WTC11 (cell line): ENCODE measurements at regions not wholly inside any gene's neighbourhood (a gene's known extent, or its start where the extent isn't known, plus 50 kb on each side); places are given as distances from the start of the nearest gene placed in this dataset.

Source experiments
- ATAC-seq: fragments of 200-7000 bp; cut with Tn5 transposase; 2 replicates; pipeline ENCODE4 v1.10.0; 2021; ENCODE audit warnings: mild to moderate bottlenecking, moderate library complexity
- CTCF ChIA-PET: fragments of 300-600 bp; sonication (Branson Sonifier 250); formaldehyde crosslinking; loops from one replicate; lab custom pipeline; 2021; ENCODE audit warnings: antibody characterized with exemption; lab: Charles Lee
- POLR2A ChIA-PET: fragments of 350-600 bp; sonication (Branson Sonifier 250); formaldehyde crosslinking; loops from one replicate; lab custom pipeline; 2021; ENCODE audit warnings: antibody characterized with exemption; lab: Charles Lee
- DNase-seq: peaks from one replicate; pipeline ENCODE4 v3.0.0; 2021; ENCODE audit warnings: low spot score
- H3K27ac Mint-ChIP-seq: 2 replicates; pipeline ENCODE4 v1.8.0; 2021; ENCODE audit warnings: mixed read lengths
- H3K27me3 Mint-ChIP-seq: 2 replicates; pipeline ENCODE4 v1.8.0; 2021; ENCODE audit warnings: low read depth, mild to moderate bottlenecking, moderate library complexity, mixed read lengths
- H3K36me3 Mint-ChIP-seq: 2 replicates; pipeline ENCODE4 v1.8.0; 2021; ENCODE audit warnings: mixed read lengths
- H3K4me1 Mint-ChIP-seq: 2 replicates; pipeline ENCODE4 v1.8.0; 2022; ENCODE audit warnings: mixed read lengths
- H3K4me3 Mint-ChIP-seq: 2 replicates; pipeline ENCODE4 v1.8.0; 2021; ENCODE audit warnings: mild to moderate bottlenecking, moderate library complexity, mixed read lengths
- H3K9me3 Mint-ChIP-seq: 2 replicates; pipeline ENCODE4 v1.8.0; 2021; ENCODE audit warnings: mixed read lengths
- AFF4 ChIP-seq: sonication (generic); formaldehyde crosslinking; IDR thresholded peaks from 2 replicates; pipeline ENCODE4 v1.8.1; 2023; ENCODE audit warnings: mild to moderate bottlenecking, missing genetic modification reagents, borderline replicate concordance
- ATF1 ChIP-seq: sonication (generic); formaldehyde crosslinking; IDR thresholded peaks from 2 replicates; pipeline ENCODE4 v1.8.1; 2023; ENCODE audit warnings: mild to moderate bottlenecking, moderate library complexity, missing genetic modification reagents
- ATF2 ChIP-seq: sonication (generic); formaldehyde crosslinking; IDR thresholded peaks from 2 replicates; pipeline ENCODE4 v1.8.1; 2022; ENCODE audit warnings: low read depth, missing genetic modification reagents, borderline replicate concordance
- ATF6 ChIP-seq: sonication (generic); formaldehyde crosslinking; IDR thresholded peaks from 2 replicates; pipeline ENCODE4 v1.8.1; 2023; ENCODE audit warnings: mild to moderate bottlenecking, missing genetic modification reagents
- E2F4 ChIP-seq: sonication (generic); formaldehyde crosslinking; IDR thresholded peaks from 2 replicates; pipeline ENCODE4 v1.8.1; 2022; ENCODE audit warnings: low read depth, mild to moderate bottlenecking, moderate library complexity, missing genetic modification reagents, borderline replicate concordance
- ELF4 ChIP-seq: sonication (generic); formaldehyde crosslinking; IDR thresholded peaks from 2 replicates; pipeline ENCODE4 v1.8.1; 2022; ENCODE audit warnings: low read depth, mild to moderate bottlenecking, moderate library complexity, missing genetic modification reagents
- FOXK1 ChIP-seq: sonication (generic); formaldehyde crosslinking; IDR thresholded peaks from 2 replicates; pipeline ENCODE4 v1.8.0; 2022; ENCODE audit warnings: mild to moderate bottlenecking, moderate library complexity, missing genetic modification reagents
- GRHL2 ChIP-seq: fragments of 250-450 bp; sonication (Bioruptor Pico); IDR thresholded peaks from 2 replicates; pipeline ENCODE4 v1.8.0; 2022; ENCODE audit warnings: mild to moderate bottlenecking, moderate library complexity; ENCODE audit not compliant: insufficient replicate concordance, severe bottlenecking
- IRF1 ChIP-seq: sonication (generic); formaldehyde crosslinking; IDR thresholded peaks from 2 replicates; pipeline ENCODE4 v1.8.0; 2023; ENCODE audit warnings: missing genetic modification reagents
- IRF2 ChIP-seq: sonication (generic); formaldehyde crosslinking; IDR thresholded peaks from 2 replicates; pipeline ENCODE4 v1.8.0; 2022; ENCODE audit warnings: low read depth, missing genetic modification reagents, borderline replicate concordance
- KAT7 ChIP-seq: sonication (generic); formaldehyde crosslinking; IDR thresholded peaks from 2 replicates; pipeline ENCODE4 v1.8.1; 2023; ENCODE audit warnings: missing genetic modification reagents, mild to moderate bottlenecking, borderline replicate concordance
- MAX ChIP-seq: sonication (generic); formaldehyde crosslinking; IDR thresholded peaks from 2 replicates; pipeline ENCODE4 v1.8.0; 2022; ENCODE audit warnings: mild to moderate bottlenecking, missing genetic modification reagents
- NFYB ChIP-seq: sonication (generic); formaldehyde crosslinking; conservative IDR thresholded peaks from 2 replicates; pipeline ENCODE4 v1.8.0; 2022; ENCODE audit warnings: low read depth, missing genetic modification reagents
- NR2C2 ChIP-seq: sonication (generic); formaldehyde crosslinking; IDR thresholded peaks from 2 replicates; pipeline ENCODE4 v1.8.0; 2022; ENCODE audit warnings: mild to moderate bottlenecking, missing genetic modification reagents
- RELA ChIP-seq: sonication (generic); formaldehyde crosslinking; IDR thresholded peaks from 2 replicates; pipeline ENCODE4 v1.8.1; 2022; ENCODE audit warnings: missing genetic modification reagents, mild to moderate bottlenecking, borderline replicate concordance
- ZNF138 ChIP-seq: sonication (generic); formaldehyde crosslinking; conservative IDR thresholded peaks from 2 replicates; pipeline ENCODE4 v1.8.1; 2022; ENCODE audit warnings: mild to moderate bottlenecking, moderate library complexity, missing genetic modification reagents
- ZNF263 ChIP-seq: sonication (generic); formaldehyde crosslinking; IDR thresholded peaks from 2 replicates; pipeline ENCODE4 v1.8.1; 2022; ENCODE audit warnings: low read depth, mild to moderate bottlenecking, moderate library complexity, missing genetic modification reagents
- ZNF416 ChIP-seq: fragments of 250-450 bp; sonication (Bioruptor Pico); IDR thresholded peaks from 2 replicates; pipeline ENCODE4 v1.9.0; 2021; ENCODE audit warnings: mild to moderate bottlenecking, inconsistent platforms
- ZNF425 ChIP-seq: fragments of 250-450 bp; sonication (Bioruptor Pico); conservative IDR thresholded peaks from 2 replicates; pipeline ENCODE4 v1.9.0; 2021; ENCODE audit warnings: mild to moderate bottlenecking

GRCh38 chr2:12027136-12027535 lies 280.7 kb downstream of the LPIN1 start:
- DNase-seq, result no peak
- Mint-ChIP-seq H3K27ac (no peak overlapping the region), H3K9me3 (peaks cover 24% of the 10 kb centered on the region), H3K4me3 (no peak overlapping the region), H3K27me3 (no peaks in the 10 kb centered on the region), H3K36me3 (peaks cover 13% of the 10 kb centered on the region), H3K4me1 (peaks cover 14% of the 10 kb centered on the region)
- TF ChIP-seq MAX (CRISPR knock-in tag), result no peak
- no peak for TF ChIP-seq ELF4 (CRISPR knock-in tag)
- no peak for TF ChIP-seq IRF1
- no peak for TF ChIP-seq ZNF263 (CRISPR knock-in tag)
- no peak for TF ChIP-seq ZNF425 (CRISPR knock-in tag)
- no peak for TF ChIP-seq ATF1 (CRISPR knock-in tag)
- no peak for TF ChIP-seq NR2C2
- no peak for TF ChIP-seq E2F4
- TF ChIP-seq ATF6 (CRISPR knock-in tag), result no peak
- TF ChIP-seq GRHL2, result no peak
- no peak for TF ChIP-seq ZNF416 (CRISPR knock-in tag)
- ChIA-PET POLR2A (no interaction called here), CTCF (no interaction called here)
- ATAC-seq, result no peak

- no peaks in the 10 kb centered on the region for H3K27me3 Mint-ChIP-seq
- no peaks in the 10 kb centered on the region; the same call in 1 of the 2 replicates for H3K36me3 Mint-ChIP-seq
- no peak overlapping the region for H3K4me3 Mint-ChIP-seq
- POLR2A ChIA-PET, result no interaction called here
- no peak for ATAC-seq
- peaks cover 5% of the 10 kb centered on the region; the same call in 1 of the 2 replicates for H3K4me1 Mint-ChIP-seq
- CTCF ChIA-PET, result no interaction called here
- no peak for DNase-seq
- peaks cover 12% of the 10 kb centered on the region; the same call in 1 of the 2 replicates for H3K9me3 Mint-ChIP-seq
- H3K27ac Mint-ChIP-seq, result no peak overlapping the region
- TF ChIP-seq ZNF138 (CRISPR knock-in tag), result no peak
- TF ChIP-seq ZNF425 (CRISPR knock-in tag), result no peak
- TF ChIP-seq IRF2 (CRISPR knock-in tag), result no peak
- TF ChIP-seq AFF4 (CRISPR knock-in tag), result no peak
- TF ChIP-seq KAT7, result no peak
- no peak for TF ChIP-seq FOXK1 (CRISPR knock-in tag)
- no peak for TF ChIP-seq RELA
- no peak for TF ChIP-seq NFYB (CRISPR knock-in tag)
- TF ChIP-seq ATF2 (CRISPR knock-in tag), result no peak
Measured at GRCh38 chr2:12031866-12032265, 285.4 kb downstream of the LPIN1 start.
